OCI-LY7 (cell line): ENCODE measurements at regions not wholly inside any gene's neighbourhood (a gene's known extent, or its start where the extent isn't known, plus 50 kb on each side); places are given as distances from the start of the nearest gene placed in this dataset.

Experiments used
- EZH2phosphoT487 ChIP-seq: fragments of 200-600 bp; sonication (generic); IDR thresholded peaks from 2 replicates; pipeline ENCODE4 v1.6.1; 2018; ENCODE audit warnings: low read depth, borderline replicate concordance, mild to moderate bottlenecking, mixed run types, antibody characterized with exemption, low read length, moderate library complexity, mixed read lengths
- TF ChIP-seq, protein P1 (sequence below): fragments of 200-600 bp; sonication (generic); conservative IDR thresholded peaks from 2 replicates; pipeline ENCODE4 v1.5.1; 2014; ENCODE audit warnings: mild to moderate bottlenecking, antibody characterized with exemption, low read length, moderate library complexity, mixed read lengths

DNA sequence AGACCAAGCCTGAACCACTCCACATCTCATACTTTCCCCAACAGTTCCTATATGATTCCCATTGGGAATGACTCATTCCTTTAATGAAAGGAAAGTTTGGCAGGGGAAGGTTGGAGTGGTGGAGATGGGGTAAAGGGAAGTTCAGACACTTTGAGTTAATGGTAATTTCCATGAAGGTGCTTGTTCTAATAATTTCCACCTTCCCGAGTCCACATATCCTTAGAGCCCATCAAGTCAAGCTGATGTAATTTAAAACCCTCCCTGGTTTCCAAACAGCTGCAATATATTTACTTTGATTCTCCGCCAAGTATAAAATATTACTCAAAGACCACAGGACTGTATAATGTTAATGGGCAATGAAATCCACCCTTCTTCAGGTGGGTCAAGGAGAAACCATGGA, 95.0 kb upstream of the GALNT15 start:
- TF ChIP-seq, protein P1, sequence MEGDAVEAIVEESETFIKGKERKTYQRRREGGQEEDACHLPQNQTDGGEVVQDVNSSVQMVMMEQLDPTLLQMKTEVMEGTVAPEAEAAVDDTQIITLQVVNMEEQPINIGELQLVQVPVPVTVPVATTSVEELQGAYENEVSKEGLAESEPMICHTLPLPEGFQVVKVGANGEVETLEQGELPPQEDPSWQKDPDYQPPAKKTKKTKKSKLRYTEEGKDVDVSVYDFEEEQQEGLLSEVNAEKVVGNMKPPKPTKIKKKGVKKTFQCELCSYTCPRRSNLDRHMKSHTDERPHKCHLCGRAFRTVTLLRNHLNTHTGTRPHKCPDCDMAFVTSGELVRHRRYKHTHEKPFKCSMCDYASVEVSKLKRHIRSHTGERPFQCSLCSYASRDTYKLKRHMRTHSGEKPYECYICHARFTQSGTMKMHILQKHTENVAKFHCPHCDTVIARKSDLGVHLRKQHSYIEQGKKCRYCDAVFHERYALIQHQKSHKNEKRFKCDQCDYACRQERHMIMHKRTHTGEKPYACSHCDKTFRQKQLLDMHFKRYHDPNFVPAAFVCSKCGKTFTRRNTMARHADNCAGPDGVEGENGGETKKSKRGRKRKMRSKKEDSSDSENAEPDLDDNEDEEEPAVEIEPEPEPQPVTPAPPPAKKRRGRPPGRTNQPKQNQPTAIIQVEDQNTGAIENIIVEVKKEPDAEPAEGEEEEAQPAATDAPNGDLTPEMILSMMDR = no peak
- TF ChIP-seq EZH2phosphoT487 = no peak
